H1 (cell line): ENCODE measurements at regions not wholly inside any gene's neighbourhood (a gene's known extent, or its start where the extent isn't known, plus 50 kb on each side); places are given as distances from the start of the nearest gene placed in this dataset.

ENCODE experiments used
- CEBPB ChIP-seq: IDR thresholded peaks from 2 replicates; pipeline ENCODE4 v1.6.1; 2012; ENCODE audit warnings: low read depth, low read length
- CREB1 ChIP-seq: IDR thresholded peaks from 2 replicates; pipeline ENCODE4 v1.6.1; 2012; ENCODE audit warnings: inconsistent platforms
- EP300 ChIP-seq, 2 experiments: IDR thresholded peaks; 1 replicate in 1 of 2; 2 replicates in 1 of 2; pipeline ENCODE4 v1.6.1; 2011 to 2012; ENCODE audit warnings: low read depth in 2 of 2, low read length in 2 of 2, mild to moderate bottlenecking in 2 of 2, borderline replicate concordance in 1 of 2, inconsistent platforms in 1 of 2, moderate library complexity in 1 of 2
- FOSL1 ChIP-seq: IDR thresholded peaks from 2 replicates; pipeline ENCODE4 v1.6.1; 2011; ENCODE audit warnings: mild to moderate bottlenecking, low read depth, low read length, moderate library complexity; ENCODE audit not compliant: insufficient read depth
- POLR2A ChIP-seq, 2 experiments: IDR thresholded peaks; 1 replicate in 1 of 2; 2 replicates in 1 of 2; pipeline ENCODE4 v1.6.1; 2011; ENCODE audit warnings: low read depth in 2 of 2, low read length in 2 of 2, mild to moderate bottlenecking in 2 of 2; ENCODE audit errors: control extremely low read depth in 1 of 2
- SUZ12 ChIP-seq: fragments of 200-600 bp; sonication (generic); IDR thresholded peaks from 2 replicates; pipeline ENCODE4 v1.6.1; 2012; ENCODE audit warnings: mild to moderate bottlenecking, inconsistent platforms, low read length, moderate library complexity, mixed read lengths
- TF ChIP-seq, protein P1 (sequence below), 3 experiments: IDR thresholded peaks; 1 replicate in 2 of 3; 2 replicates in 1 of 3; pipeline versions ENCODE4 v1.5.1 to v1.6.1; 2011; ENCODE audit warnings: low read length in 3 of 3, mild to moderate bottlenecking in 3 of 3, inconsistent platforms in 2 of 3, low read depth in 1 of 3, moderate library complexity in 1 of 3; ENCODE audit not compliant: insufficient read depth in 1 of 3; ENCODE audit errors: control extremely low read depth in 1 of 3
- TF ChIP-seq, protein P2 (sequence below): IDR thresholded peaks from 2 replicates; pipeline ENCODE4 v1.6.1; 2011; ENCODE audit warnings: low read length, improper control_type of control experiment

DNA sequence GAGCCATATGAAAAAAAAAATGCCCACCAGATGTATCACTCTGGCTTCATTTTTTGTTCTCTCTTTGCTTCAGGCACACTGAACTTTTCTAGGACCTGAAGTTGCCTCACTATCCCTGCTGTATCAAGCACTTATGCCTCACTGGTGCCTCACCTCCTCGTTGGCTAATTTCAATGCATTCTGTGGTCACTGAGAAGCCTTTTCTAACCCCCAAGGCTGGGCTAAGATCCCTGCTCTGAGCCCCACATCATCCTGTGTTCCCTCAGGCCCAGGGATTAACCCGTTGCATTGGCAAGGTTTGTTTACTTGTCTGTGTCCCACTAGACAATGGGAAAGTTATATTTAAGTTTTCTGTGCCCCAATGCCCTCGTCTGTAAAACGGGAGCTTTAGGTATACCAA, 362.7 kb downstream of the OSTF1 start:
- no peak for TF ChIP-seq FOSL1
- TF ChIP-seq, protein P1, sequence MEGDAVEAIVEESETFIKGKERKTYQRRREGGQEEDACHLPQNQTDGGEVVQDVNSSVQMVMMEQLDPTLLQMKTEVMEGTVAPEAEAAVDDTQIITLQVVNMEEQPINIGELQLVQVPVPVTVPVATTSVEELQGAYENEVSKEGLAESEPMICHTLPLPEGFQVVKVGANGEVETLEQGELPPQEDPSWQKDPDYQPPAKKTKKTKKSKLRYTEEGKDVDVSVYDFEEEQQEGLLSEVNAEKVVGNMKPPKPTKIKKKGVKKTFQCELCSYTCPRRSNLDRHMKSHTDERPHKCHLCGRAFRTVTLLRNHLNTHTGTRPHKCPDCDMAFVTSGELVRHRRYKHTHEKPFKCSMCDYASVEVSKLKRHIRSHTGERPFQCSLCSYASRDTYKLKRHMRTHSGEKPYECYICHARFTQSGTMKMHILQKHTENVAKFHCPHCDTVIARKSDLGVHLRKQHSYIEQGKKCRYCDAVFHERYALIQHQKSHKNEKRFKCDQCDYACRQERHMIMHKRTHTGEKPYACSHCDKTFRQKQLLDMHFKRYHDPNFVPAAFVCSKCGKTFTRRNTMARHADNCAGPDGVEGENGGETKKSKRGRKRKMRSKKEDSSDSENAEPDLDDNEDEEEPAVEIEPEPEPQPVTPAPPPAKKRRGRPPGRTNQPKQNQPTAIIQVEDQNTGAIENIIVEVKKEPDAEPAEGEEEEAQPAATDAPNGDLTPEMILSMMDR (IDR thresholded peaks at IDR 0.05; ENCODE audit: control extremely low read depth in 1 of 3, insufficient read depth in 1 of 3, low read depth in 1 of 3, low read length in 3 of 3): no peak
- no peak for TF ChIP-seq EP300 (IDR thresholded peaks at IDR 0.05; ENCODE audit: borderline replicate concordance in 1 of 2, low read depth in 2 of 2, low read length in 2 of 2)
- TF ChIP-seq, protein P2, sequence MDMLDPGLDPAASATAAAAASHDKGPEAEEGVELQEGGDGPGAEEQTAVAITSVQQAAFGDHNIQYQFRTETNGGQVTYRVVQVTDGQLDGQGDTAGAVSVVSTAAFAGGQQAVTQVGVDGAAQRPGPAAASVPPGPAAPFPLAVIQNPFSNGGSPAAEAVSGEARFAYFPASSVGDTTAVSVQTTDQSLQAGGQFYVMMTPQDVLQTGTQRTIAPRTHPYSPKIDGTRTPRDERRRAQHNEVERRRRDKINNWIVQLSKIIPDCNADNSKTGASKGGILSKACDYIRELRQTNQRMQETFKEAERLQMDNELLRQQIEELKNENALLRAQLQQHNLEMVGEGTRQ: no peak
- TF ChIP-seq POLR2A (IDR thresholded peaks at IDR 0.05; ENCODE audit: control extremely low read depth in 1 of 2, low read depth in 2 of 2, low read length in 2 of 2): no peak
- TF ChIP-seq CREB1: no peak
- no peak for TF ChIP-seq SUZ12
- no peak for TF ChIP-seq CEBPB
